HEK293 (cell line): ENCODE measurements at regions not wholly inside any gene's neighbourhood (a gene's known extent, or its start where the extent isn't known, plus 50 kb on each side); places are given as distances from the start of the nearest gene placed in this dataset.
A peak's percentile ranks its signal among the peaks of the same experiment; 100 is the strongest.

Source experiments
- CTCF ChIA-PET: fragments of 350-600 bp; formaldehyde crosslinking; extraction: SDS; loops from one replicate; lab custom pipeline; 2021; ENCODE audit warnings: antibody characterized with exemption; lab: Yijun Ruan, JAX
- POLR2A ChIA-PET: fragments of 300-600 bp; formaldehyde crosslinking; extraction: SDS; loops from one replicate; lab custom pipeline; 2020; ENCODE audit warnings: antibody characterized with exemption, inconsistent platforms; lab: Yijun Ruan, JAX
- H3K27ac ChIP-seq: fragments of 200-500 bp; sonication (Bioruptor generic); 2 replicates; pipeline ENCODE4 v1.5.1; 2014; ENCODE audit warnings: low read depth, low read length, control low read depth, inconsistent platforms; ENCODE audit errors: extremely low read depth
- H3K36me3 ChIP-seq, 2 experiments: fragments of 200-500 bp in 1 of 2; sonication (Bioruptor generic) in 1 of 2; 1 replicate in 1 of 2; 2 replicates in 1 of 2; pipeline ENCODE4 v1.5.1; 2014 to 2017; ENCODE audit warnings: inconsistent platforms in 2 of 2, low read length in 2 of 2; ENCODE audit not compliant: control insufficient read depth in 2 of 2, insufficient read depth in 1 of 2
- H3K4me1 ChIP-seq: fragments of 200-500 bp; sonication (Bioruptor generic); 2 replicates; pipeline ENCODE4 v1.5.1; 2014; ENCODE audit warnings: mild to moderate bottlenecking, low read length, inconsistent platforms; ENCODE audit not compliant: control insufficient read depth, insufficient read depth
- H3K4me3 ChIP-seq: 2 replicates; pipeline ENCODE4 v1.5.1; 2011; ENCODE audit warnings: low read depth, mild to moderate bottlenecking, control low read depth, low read length, moderate library complexity
- H3K9me3 ChIP-seq: fragments of 200-500 bp; sonication (Bioruptor generic); 2 replicates; pipeline ENCODE4 v1.5.1; 2014; ENCODE audit warnings: low read depth, low read length, inconsistent platforms; ENCODE audit not compliant: control insufficient read depth, insufficient read depth
- EGR2 ChIP-seq: fragments of 450-650 bp; formaldehyde crosslinking; IDR thresholded peaks from 2 replicates; pipeline ENCODE4 v1.5.1; 2016; ENCODE audit warnings: low read depth, missing biosample characterization, missing genetic modification characterization
- GLIS1 ChIP-seq: fragments of 450-650 bp; formaldehyde crosslinking; IDR thresholded peaks from 2 replicates; pipeline ENCODE4 v1.5.1; 2016; ENCODE audit warnings: missing biosample characterization, missing genetic modification characterization
- KLF1 ChIP-seq: fragments of 450-650 bp; formaldehyde crosslinking; IDR thresholded peaks from 2 replicates; pipeline ENCODE4 v1.5.1; 2016; ENCODE audit warnings: missing biosample characterization, missing genetic modification characterization
- MZF1 ChIP-seq: fragments of 450-650 bp; formaldehyde crosslinking; IDR thresholded peaks from 2 replicates; pipeline ENCODE4 v1.5.1; 2017; ENCODE audit warnings: missing biosample characterization, missing genetic modification characterization, borderline replicate concordance
- TRIM28 ChIP-seq: IDR thresholded peaks from 2 replicates; pipeline ENCODE4 v1.6.1; 2011; ENCODE audit warnings: low read length, control low read depth, borderline replicate concordance
- ZBTB48 ChIP-seq: fragments of 450-650 bp; formaldehyde crosslinking; IDR thresholded peaks from 2 replicates; pipeline ENCODE4 v1.5.1; 2016; ENCODE audit warnings: missing biosample characterization, missing genetic modification characterization
- ZFHX2 ChIP-seq: fragments of 450-650 bp; formaldehyde crosslinking; conservative IDR thresholded peaks from 2 replicates; pipeline ENCODE4 v1.5.1; 2016; ENCODE audit warnings: missing biosample characterization, missing genetic modification characterization
- ZNF658 ChIP-seq: fragments of 450-650 bp; formaldehyde crosslinking; IDR thresholded peaks from 2 replicates; pipeline ENCODE4; 2016; ENCODE audit warnings: missing biosample characterization, missing genetic modification characterization
- ZSCAN16 ChIP-seq: fragments of 450-650 bp; formaldehyde crosslinking; IDR thresholded peaks from 2 replicates; pipeline ENCODE4 v1.5.1; 2016; ENCODE audit warnings: missing biosample characterization, missing genetic modification characterization
- TF ChIP-seq, protein P1 (sequence below): fragments of 450-650 bp; formaldehyde crosslinking; IDR thresholded peaks from 2 replicates; pipeline ENCODE4 v1.5.1; 2016; ENCODE audit warnings: missing biosample characterization, missing genetic modification characterization
- TF ChIP-seq, protein P2 (sequence below): fragments of 450-650 bp; formaldehyde crosslinking; IDR thresholded peaks from 2 replicates; pipeline ENCODE4 v1.5.1; 2017; ENCODE audit warnings: missing biosample characterization, mild to moderate bottlenecking, missing genetic modification characterization, moderate library complexity

DNA sequence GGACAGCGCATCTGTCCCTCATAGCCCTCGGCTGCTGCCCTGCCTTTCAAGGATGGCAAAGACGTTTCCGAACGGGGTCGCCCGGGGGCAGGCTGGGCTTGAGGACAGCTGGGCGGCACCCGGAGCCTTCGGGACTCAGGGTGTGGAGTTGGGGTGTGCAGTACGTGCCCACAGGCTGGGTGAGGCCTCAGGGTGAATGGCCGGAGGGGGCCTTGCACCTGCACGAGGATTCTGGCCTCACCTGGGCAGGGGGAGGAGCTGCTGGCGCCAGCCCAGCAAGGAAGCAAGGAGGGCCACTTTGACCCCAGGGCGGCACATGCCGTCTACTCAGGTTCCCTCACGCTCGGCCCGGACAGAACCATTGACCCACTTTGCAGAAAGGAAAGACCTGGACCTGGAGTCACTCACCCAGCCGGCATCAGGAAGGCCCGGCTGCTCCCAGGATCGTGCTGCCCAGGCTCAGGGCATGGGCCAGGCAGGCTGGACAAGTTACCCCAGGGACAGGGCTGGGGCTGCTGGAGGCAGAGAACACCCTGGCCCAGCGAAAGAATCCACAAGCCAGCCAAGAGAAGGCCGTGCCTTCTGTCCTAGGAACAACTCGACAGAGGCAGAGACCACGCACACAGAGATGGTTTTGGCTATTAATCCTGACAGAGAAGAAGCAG lies 65.1 kb upstream of the TTC34 start:
- no peaks in the 10 kb centered on the region for H3K9me3 ChIP-seq
- TF ChIP-seq ZBTB48 (tag by site-specific recombination) (no peak), EGR2 (tag by site-specific recombination) (0 out of 2 replicates have a peak, but pooled peaks have one; percentile 1), TRIM28 (no peak), KLF1 (no peak), ZSCAN16 (no peak)
- H3K4me3 ChIP-seq, result no peak overlapping the region
- H3K27ac ChIP-seq, result no peak overlapping the region
- no peaks in the 10 kb centered on the region for H3K36me3 ChIP-seq
- H3K4me1 ChIP-seq, result no peaks in the 10 kb centered on the region
- CTCF ChIA-PET, result interaction anchor here (0.7 kb wide), 1 partner anchor 120 kb away, joined by 4 read pairs; no protein-coding TSS in a partner anchor
- POLR2A ChIA-PET, result no interaction called here

DNA sequence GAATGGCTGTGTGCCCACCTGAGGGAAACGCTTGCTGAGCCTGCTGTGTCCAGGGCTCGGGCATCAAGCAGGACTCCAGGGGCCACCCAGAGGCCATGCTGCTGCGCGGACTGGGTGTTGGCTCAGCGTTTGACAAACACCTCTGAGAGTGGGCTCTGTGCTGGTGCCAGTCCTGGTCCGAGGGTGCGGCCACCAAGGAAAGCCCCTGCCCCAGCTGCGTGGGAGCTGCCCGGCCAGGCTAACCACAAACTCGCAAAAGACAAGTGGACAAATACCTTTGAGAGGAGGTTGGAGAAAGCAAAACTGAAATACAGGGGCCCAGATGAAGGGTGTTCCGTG lies 65.6 kb upstream of the TTC34 start:
- ChIA-PET CTCF (interaction anchor here (0.7 kb wide), 1 partner anchor 120 kb away, joined by 4 read pairs; no protein-coding TSS in a partner anchor), POLR2A (no interaction called here)
- no peaks in the 10 kb centered on the region for H3K9me3 ChIP-seq
- no peaks in the 10 kb centered on the region for H3K36me3 ChIP-seq
- H3K27ac ChIP-seq, result no peak overlapping the region
- TF ChIP-seq ZNF658 (tag by site-specific recombination) (no peak), ZFHX2 (tag by site-specific recombination) (peak; percentile 50; the same call in 1 of the 2 replicates)
- no peaks in the 10 kb centered on the region for H3K4me1 ChIP-seq
- H3K4me3 ChIP-seq, result no peak overlapping the region

DNA sequence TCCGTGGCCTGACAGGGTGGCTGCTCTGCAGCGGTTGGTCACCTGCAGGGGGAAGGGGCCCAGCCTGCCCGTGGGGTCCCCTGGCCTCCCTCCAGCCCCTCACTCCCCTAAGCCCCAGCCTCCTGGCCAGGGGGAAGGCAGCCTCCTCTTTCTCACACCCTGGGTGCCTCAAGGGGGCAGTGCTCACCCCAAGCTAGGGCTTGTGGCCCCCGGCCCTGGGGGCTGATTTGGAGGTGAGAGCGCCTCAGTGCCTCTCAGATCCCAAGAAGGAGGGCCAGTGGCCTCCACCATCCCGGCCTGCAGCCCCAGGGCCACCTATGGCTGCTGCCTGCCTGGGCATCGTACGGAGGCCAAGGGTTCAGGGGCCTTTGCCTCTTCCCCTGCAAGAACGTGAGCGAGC lies 66.4 kb upstream of the TTC34 start:
- CTCF ChIA-PET, result no interaction called here
- H3K4me3 ChIP-seq, result no peak overlapping the region
- TF ChIP-seq, protein P1, sequence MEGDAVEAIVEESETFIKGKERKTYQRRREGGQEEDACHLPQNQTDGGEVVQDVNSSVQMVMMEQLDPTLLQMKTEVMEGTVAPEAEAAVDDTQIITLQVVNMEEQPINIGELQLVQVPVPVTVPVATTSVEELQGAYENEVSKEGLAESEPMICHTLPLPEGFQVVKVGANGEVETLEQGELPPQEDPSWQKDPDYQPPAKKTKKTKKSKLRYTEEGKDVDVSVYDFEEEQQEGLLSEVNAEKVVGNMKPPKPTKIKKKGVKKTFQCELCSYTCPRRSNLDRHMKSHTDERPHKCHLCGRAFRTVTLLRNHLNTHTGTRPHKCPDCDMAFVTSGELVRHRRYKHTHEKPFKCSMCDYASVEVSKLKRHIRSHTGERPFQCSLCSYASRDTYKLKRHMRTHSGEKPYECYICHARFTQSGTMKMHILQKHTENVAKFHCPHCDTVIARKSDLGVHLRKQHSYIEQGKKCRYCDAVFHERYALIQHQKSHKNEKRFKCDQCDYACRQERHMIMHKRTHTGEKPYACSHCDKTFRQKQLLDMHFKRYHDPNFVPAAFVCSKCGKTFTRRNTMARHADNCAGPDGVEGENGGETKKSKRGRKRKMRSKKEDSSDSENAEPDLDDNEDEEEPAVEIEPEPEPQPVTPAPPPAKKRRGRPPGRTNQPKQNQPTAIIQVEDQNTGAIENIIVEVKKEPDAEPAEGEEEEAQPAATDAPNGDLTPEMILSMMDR (tag by site-specific recombination), result peak; percentile 15; the same call in 1 of the 2 replicates
- TF ChIP-seq MZF1 (tag by site-specific recombination), result no peak
- TF ChIP-seq, all 188 proteins: peak for 1
- H3K4me1 ChIP-seq, result no peaks in the 10 kb centered on the region
- H3K36me3 ChIP-seq, result no peaks in the 10 kb centered on the region
- H3K27ac ChIP-seq, result no peak overlapping the region
- POLR2A ChIA-PET, result no interaction called here
- H3K9me3 ChIP-seq, result no peaks in the 10 kb centered on the region

DNA sequence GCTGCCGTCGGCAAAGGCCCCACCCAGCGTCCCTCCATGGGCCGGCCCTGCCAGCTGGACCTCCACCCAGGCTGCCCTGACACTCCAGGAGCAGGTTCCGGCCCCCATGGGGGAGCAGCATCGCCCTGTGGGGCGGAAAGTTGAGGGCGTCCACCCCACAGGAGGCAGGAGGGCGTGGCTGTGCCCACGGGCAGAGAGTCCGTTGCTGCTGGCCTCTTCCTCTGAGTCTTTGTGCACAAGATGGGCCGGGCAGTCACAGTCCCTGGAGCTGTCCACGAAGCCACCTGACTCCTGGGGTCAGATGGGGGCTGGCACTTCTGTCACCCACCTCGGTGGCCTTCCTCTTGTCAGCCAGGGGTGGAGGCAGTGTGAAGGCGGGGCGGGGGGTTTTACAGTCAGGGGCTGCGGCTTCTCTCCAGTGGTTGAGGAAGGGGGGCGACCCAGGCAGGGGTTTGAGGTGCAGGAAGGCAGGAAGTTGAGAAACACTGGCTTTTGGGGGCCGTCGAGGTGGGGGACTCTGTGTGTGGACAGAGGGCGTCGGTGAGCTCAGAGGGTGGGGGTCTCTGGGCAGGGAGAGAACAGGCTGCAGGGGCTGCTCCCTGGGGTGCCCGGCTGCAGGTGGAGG lies 67.2 kb upstream of the TTC34 start:
- no peaks in the 10 kb centered on the region for H3K9me3 ChIP-seq
- H3K4me1 ChIP-seq, result no peaks in the 10 kb centered on the region
- ChIA-PET POLR2A (no interaction called here), CTCF (interaction anchor here (0.6 kb wide), 1 partner anchor 18 kb away, joined by 3 read pairs; no protein-coding TSS in a partner anchor)
- H3K4me3 ChIP-seq, result no peak overlapping the region
- H3K36me3 ChIP-seq, result no peaks in the 10 kb centered on the region
- H3K27ac ChIP-seq, result no peak overlapping the region
- TF ChIP-seq, protein P2, sequence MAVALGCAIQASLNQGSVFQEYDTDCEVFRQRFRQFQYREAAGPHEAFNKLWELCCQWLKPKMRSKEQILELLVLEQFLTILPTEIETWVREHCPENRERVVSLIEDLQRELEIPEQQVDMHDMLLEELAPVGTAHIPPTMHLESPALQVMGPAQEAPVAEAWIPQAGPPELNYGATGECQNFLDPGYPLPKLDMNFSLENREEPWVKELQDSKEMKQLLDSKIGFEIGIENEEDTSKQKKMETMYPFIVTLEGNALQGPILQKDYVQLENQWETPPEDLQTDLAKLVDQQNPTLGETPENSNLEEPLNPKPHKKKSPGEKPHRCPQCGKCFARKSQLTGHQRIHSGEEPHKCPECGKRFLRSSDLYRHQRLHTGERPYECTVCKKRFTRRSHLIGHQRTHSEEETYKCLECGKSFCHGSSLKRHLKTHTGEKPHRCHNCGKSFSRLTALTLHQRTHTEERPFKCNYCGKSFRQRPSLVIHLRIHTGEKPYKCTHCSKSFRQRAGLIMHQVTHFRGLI, result no peak
- TF ChIP-seq GLIS1 (tag by site-specific recombination), result peak; percentile 45
